Liver (tissue), 3 donors: ENCODE measurements at regions not wholly inside any gene's neighbourhood (a gene's known extent, or its start where the extent isn't known, plus 50 kb on each side); places are given as distances from the start of the nearest gene placed in this dataset.

ENCODE experiments used
- EGR1 ChIP-seq, 2 donors: IDR thresholded peaks; 2 replicates each; pipeline ENCODE4 v1.6.1; 2016 to 2018; ENCODE audit warnings: antibody characterized with exemption in 2 of 2, low read depth in 2 of 2
- FOXA1 ChIP-seq: IDR thresholded peaks from 2 replicates; pipeline ENCODE4 v1.6.1; 2016; ENCODE audit warnings: antibody characterized with exemption
- FOXA2 ChIP-seq: IDR thresholded peaks from 2 replicates; pipeline ENCODE4 v1.6.1; 2016; ENCODE audit warnings: antibody characterized with exemption
- GABPA ChIP-seq, 2 donors: IDR thresholded peaks in 1 of 2; conservative IDR thresholded peaks in 1 of 2; 2 replicates each; pipeline ENCODE4 v1.6.1; 2016; ENCODE audit warnings: antibody characterized with exemption in 2 of 2, mild to moderate bottlenecking in 1 of 2, moderate library complexity in 1 of 2
- JUND ChIP-seq, 2 donors: IDR thresholded peaks; 2 replicates each; pipeline ENCODE4 v1.6.1; 2016; ENCODE audit warnings: antibody characterized with exemption in 2 of 2
- RAD21 ChIP-seq, 2 donors: IDR thresholded peaks; 2 replicates each; pipeline ENCODE4 v1.6.1; 2016; ENCODE audit warnings: antibody characterized with exemption in 2 of 2, mild to moderate bottlenecking in 2 of 2
- REST ChIP-seq: IDR thresholded peaks from 2 replicates; pipeline ENCODE4 v1.6.1; 2016; ENCODE audit warnings: antibody characterized with exemption, mild to moderate bottlenecking
- RXRA ChIP-seq, 2 donors: IDR thresholded peaks; 2 replicates each; pipeline ENCODE4 v1.6.1; 2017 to 2018; ENCODE audit warnings: antibody characterized with exemption in 2 of 2, mild to moderate bottlenecking in 1 of 2
- TAF1 ChIP-seq: conservative IDR thresholded peaks from 2 replicates; pipeline ENCODE4 v1.6.1; 2016; ENCODE audit warnings: antibody characterized with exemption, mild to moderate bottlenecking
- YY1 ChIP-seq: IDR thresholded peaks from 2 replicates; pipeline ENCODE4 v1.6.1; 2016; ENCODE audit warnings: antibody characterized with exemption, mild to moderate bottlenecking
- TF ChIP-seq, protein P1 (sequence below): fragments of 150-350 bp; IDR thresholded peaks from 2 replicates; pipeline ENCODE4 v1.5.1; 2017; ENCODE audit warnings: improper control_type of control experiment, low read depth, low read length; ENCODE audit not compliant: missing input control
- TF ChIP-seq, protein P2 (sequence below): IDR thresholded peaks from 2 replicates; pipeline ENCODE4 v1.6.1; 2016; ENCODE audit warnings: antibody characterized with exemption
- TF ChIP-seq, protein P3 (sequence below): IDR thresholded peaks from 2 replicates; pipeline ENCODE4 v1.6.1; 2016; ENCODE audit warnings: antibody characterized with exemption
- donor health status: healthy.
- donor health status: healthy.

- TF ChIP-seq, protein P1, sequence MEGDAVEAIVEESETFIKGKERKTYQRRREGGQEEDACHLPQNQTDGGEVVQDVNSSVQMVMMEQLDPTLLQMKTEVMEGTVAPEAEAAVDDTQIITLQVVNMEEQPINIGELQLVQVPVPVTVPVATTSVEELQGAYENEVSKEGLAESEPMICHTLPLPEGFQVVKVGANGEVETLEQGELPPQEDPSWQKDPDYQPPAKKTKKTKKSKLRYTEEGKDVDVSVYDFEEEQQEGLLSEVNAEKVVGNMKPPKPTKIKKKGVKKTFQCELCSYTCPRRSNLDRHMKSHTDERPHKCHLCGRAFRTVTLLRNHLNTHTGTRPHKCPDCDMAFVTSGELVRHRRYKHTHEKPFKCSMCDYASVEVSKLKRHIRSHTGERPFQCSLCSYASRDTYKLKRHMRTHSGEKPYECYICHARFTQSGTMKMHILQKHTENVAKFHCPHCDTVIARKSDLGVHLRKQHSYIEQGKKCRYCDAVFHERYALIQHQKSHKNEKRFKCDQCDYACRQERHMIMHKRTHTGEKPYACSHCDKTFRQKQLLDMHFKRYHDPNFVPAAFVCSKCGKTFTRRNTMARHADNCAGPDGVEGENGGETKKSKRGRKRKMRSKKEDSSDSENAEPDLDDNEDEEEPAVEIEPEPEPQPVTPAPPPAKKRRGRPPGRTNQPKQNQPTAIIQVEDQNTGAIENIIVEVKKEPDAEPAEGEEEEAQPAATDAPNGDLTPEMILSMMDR = no peak
- TF ChIP-seq TAF1 (no peak), YY1 (no peak), GABPA (IDR thresholded peaks at IDR 0.05 in 1 of 2, conservative IDR thresholded peaks at IDR 0.05 in 1 of 2) (no peak), RAD21 (IDR thresholded peaks at IDR 0.05) (no peak), REST (no peak), RXRA (IDR thresholded peaks at IDR 0.05) (no peak), FOXA1 (no peak), JUND (IDR thresholded peaks at IDR 0.05) (no peak), FOXA2 (no peak), EGR1 (IDR thresholded peaks at IDR 0.05; ENCODE audit: low read depth in 2 of 2) (no peak)
- TF ChIP-seq, protein P2, sequence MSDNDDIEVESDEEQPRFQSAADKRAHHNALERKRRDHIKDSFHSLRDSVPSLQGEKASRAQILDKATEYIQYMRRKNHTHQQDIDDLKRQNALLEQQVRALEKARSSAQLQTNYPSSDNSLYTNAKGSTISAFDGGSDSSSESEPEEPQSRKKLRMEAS = no peak
- TF ChIP-seq, protein P3, sequence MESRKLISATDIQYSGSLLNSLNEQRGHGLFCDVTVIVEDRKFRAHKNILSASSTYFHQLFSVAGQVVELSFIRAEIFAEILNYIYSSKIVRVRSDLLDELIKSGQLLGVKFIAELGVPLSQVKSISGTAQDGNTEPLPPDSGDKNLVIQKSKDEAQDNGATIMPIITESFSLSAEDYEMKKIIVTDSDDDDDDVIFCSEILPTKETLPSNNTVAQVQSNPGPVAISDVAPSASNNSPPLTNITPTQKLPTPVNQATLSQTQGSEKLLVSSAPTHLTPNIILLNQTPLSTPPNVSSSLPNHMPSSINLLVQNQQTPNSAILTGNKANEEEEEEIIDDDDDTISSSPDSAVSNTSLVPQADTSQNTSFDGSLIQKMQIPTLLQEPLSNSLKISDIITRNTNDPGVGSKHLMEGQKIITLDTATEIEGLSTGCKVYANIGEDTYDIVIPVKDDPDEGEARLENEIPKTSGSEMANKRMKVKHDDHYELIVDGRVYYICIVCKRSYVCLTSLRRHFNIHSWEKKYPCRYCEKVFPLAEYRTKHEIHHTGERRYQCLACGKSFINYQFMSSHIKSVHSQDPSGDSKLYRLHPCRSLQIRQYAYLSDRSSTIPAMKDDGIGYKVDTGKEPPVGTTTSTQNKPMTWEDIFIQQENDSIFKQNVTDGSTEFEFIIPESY = no peak
These were observed 107.7 kb downstream of the ZFY start for GRCh38 chrY:3042901-3043300.
